Thyroid gland (tissue), 4 donors: ENCODE measurements at regions not wholly inside any gene's neighbourhood (a gene's known extent, or its start where the extent isn't known, plus 50 kb on each side); places are given as distances from the start of the nearest gene placed in this dataset.

Source experiments
- CTCF ChIP-seq, 6 experiments: fragments of 200-600 bp in 3 of 6; fragments of 450-650 bp in 3 of 6; sonication (generic) in 3 of 6; IDR thresholded peaks; one replicate each; pipeline ENCODE4 v1.5.1; 2016 to 2019; ENCODE audit warnings: antibody characterized with exemption in 6 of 6, mild to moderate bottlenecking in 2 of 6, inconsistent platforms in 1 of 6, moderate library complexity in 1 of 6
- POLR2A ChIP-seq, 2 donors: fragments of 450-650 bp; IDR thresholded peaks; one replicate each; pipeline ENCODE4 v1.6.1; 2017; ENCODE audit warnings: antibody characterized with exemption in 2 of 2, mild to moderate bottlenecking in 2 of 2, moderate library complexity in 1 of 2

GRCh38 chr5:39780347-39780746 lies 355.6 kb upstream of the DAB2 start:
- no peak for TF ChIP-seq CTCF (IDR thresholded peaks at IDR 0.05)
- no peak for TF ChIP-seq POLR2A (IDR thresholded peaks at IDR 0.05)
